K562 (cell line): ENCODE measurements at regions not wholly inside any gene's neighbourhood (a gene's known extent, or its start where the extent isn't known, plus 50 kb on each side); places are given as distances from the start of the nearest gene placed in this dataset.

ENCODE experiments used
- ATAC-seq: fragments of 200-7000 bp; cut with Tn5 transposase; 3 replicates; pipeline ENCODE4 v1.9.1; 2020; ENCODE audit warnings: moderate library complexity
- BruUV-seq: library from RNA; stranded (reverse); fragments of 400-500 nt; replicated peaks from 2 replicates; lab custom pipeline; 2021; lab: Mats Ljungman, UMichigan
- CTCF ChIA-PET: fragments of 300-600 bp; formaldehyde crosslinking; extraction: SDS; loops from one replicate; lab custom pipeline; 2021; ENCODE audit warnings: low intra/inter-chr PET ratio; lab: Yijun Ruan, JAX
- POLR2A ChIA-PET: fragments of 300-600, 350-650 bp; sonication (Branson Sonifier 250); formaldehyde crosslinking; extraction: SDS; loops from one replicate; lab custom pipeline; 2021; ENCODE audit warnings: antibody characterized with exemption, inconsistent platforms; lab: Yijun Ruan, JAX
- DNase-seq, 4 experiments: peaks; one replicate each; pipeline versions ENCODE4 v3.0.0 to v3.0.0-alpha.2; 2011 to 2018; ENCODE audit warnings: low spot score in 3 of 4, mixed read lengths in 3 of 4; ENCODE audit errors: extremely low read depth in 1 of 4
- FAIRE-seq: peaks from 2 replicates; lab custom pipeline; 2011; peaks lifted over from hg19 to GRCh38; lab: Jason Lieb, UNC
- H2AFZ ChIP-seq: 2 replicates; pipeline ENCODE4 v1.6.0; 2011; ENCODE audit warnings: low read depth, low read length, control low read depth, inconsistent platforms
- H3K27ac ChIP-seq: fragments of 200-600 bp; 3 replicates; pipeline ENCODE4 v1.8.0; 2011; ENCODE audit warnings: low read depth, mild to moderate bottlenecking, control low read depth, inconsistent platforms, low read length, moderate library complexity, mixed read lengths; ENCODE audit errors: extremely low read depth
- H3K27me3 ChIP-seq, 2 experiments: fragments of 300-600 bp in 1 of 2; 2 replicates in 1 of 2; 3 replicates in 1 of 2; pipeline versions ENCODE4 v1.6.0 to v1.8.0; 2011; ENCODE audit warnings: inconsistent platforms in 2 of 2, low read length in 2 of 2, mild to moderate bottlenecking in 1 of 2, mixed read lengths in 1 of 2, moderate library complexity in 1 of 2; ENCODE audit not compliant: control insufficient read depth in 2 of 2, insufficient read depth in 2 of 2
- H3K36me3 ChIP-seq: fragments of 300-600 bp; 3 replicates; pipeline ENCODE4 v1.8.0; 2011; ENCODE audit warnings: mild to moderate bottlenecking, low read length, inconsistent platforms; ENCODE audit not compliant: control insufficient read depth, insufficient read depth
- H3K4me1 ChIP-seq, 2 experiments: fragments of 200-600 bp in 1 of 2; replicated peaks in 1 of 2; 2 replicates in 1 of 2; 3 replicates in 1 of 2; pipeline versions ENCODE4 v1.5.1 to v1.8.0; 2011; ENCODE audit warnings: inconsistent platforms in 2 of 2, low read length in 2 of 2, mild to moderate bottlenecking in 1 of 2, mixed read lengths in 1 of 2, moderate library complexity in 1 of 2; ENCODE audit not compliant: control insufficient read depth in 2 of 2, insufficient read depth in 2 of 2
- H3K4me2 ChIP-seq: 2 replicates; pipeline ENCODE4 v1.6.1; 2011; ENCODE audit warnings: low read length, control low read depth, inconsistent platforms, mixed read lengths; ENCODE audit not compliant: insufficient read depth
- H3K4me3 ChIP-seq: fragments of 200-600 bp; sonication (generic), shearing (Covaris generic); 2 replicates; pipeline ENCODE4 v1.5.1; 2016; ENCODE audit warnings: control low read depth, inconsistent platforms
- H3K79me2 ChIP-seq: fragments of 200-600 bp; 3 replicates; pipeline ENCODE4 v1.8.0; 2011; ENCODE audit warnings: low read length, inconsistent platforms; ENCODE audit not compliant: control insufficient read depth, insufficient read depth
- H3K9ac ChIP-seq, 2 experiments: 2 replicates each; pipeline versions ENCODE4 v1.6.0 to v1.6.1; 2011; ENCODE audit warnings: low read depth in 2 of 2, low read length in 2 of 2, control low read depth in 1 of 2, inconsistent platforms in 1 of 2, mild to moderate bottlenecking in 1 of 2, mixed read lengths in 1 of 2; ENCODE audit not compliant: insufficient read depth in 1 of 2
- H3K9me1 ChIP-seq: one replicate; pipeline ENCODE4 v1.6.0; 2011; ENCODE audit warnings: inconsistent platforms, mild to moderate bottlenecking, low read length, moderate library complexity; ENCODE audit not compliant: control insufficient read depth, insufficient read depth
- H3K9me3 ChIP-seq: replicated peaks from 2 replicates; pipeline ENCODE4 v1.5.1; 2011; ENCODE audit warnings: low read depth, low read length, inconsistent platforms; ENCODE audit not compliant: control insufficient read depth, insufficient read depth
- H4K20me1 ChIP-seq: replicated peaks from 2 replicates; pipeline ENCODE4 v1.6.1; 2011; ENCODE audit warnings: low read length, inconsistent platforms, mixed read lengths; ENCODE audit not compliant: control insufficient read depth, insufficient read depth
- DACH1 ChIP-seq: fragments of 450-650 bp; IDR thresholded peaks from 2 replicates; pipeline ENCODE4 v1.6.1; 2018; ENCODE audit not compliant: partially characterized antibody
- FOXM1 ChIP-seq, 2 experiments: fragments of 450-650 bp in 1 of 2; sonication (generic) in 1 of 2; formaldehyde crosslinking in 1 of 2; IDR thresholded peaks; 2 replicates each; pipeline versions ENCODE4 v1.6.1 to v1.9.0; 2017 to 2022; ENCODE audit warnings: low read depth in 2 of 2, mild to moderate bottlenecking in 2 of 2, missing genetic modification reagents in 1 of 2, moderate library complexity in 1 of 2
- HNRNPUL1 ChIP-seq: fragments of 200-400 bp; formaldehyde crosslinking; IDR thresholded peaks from 2 replicates; pipeline ENCODE4 v1.6.1; 2017; ENCODE audit warnings: low read length
- JUNB ChIP-seq: fragments of 450-650 bp; formaldehyde crosslinking; conservative IDR thresholded peaks from 2 replicates; pipeline ENCODE4 v1.4.0; 2020; ENCODE audit warnings: mild to moderate bottlenecking
- MCM3 ChIP-seq: fragments of 450-650 bp; IDR thresholded peaks from 2 replicates; pipeline ENCODE4 v1.6.1; 2016
- MEF2D ChIP-seq: conservative IDR thresholded peaks from 2 replicates; pipeline ENCODE4 v1.6.1; 2016; ENCODE audit warnings: low read depth, missing genetic modification characterization, missing compliant biosample characterization
- MIER1 ChIP-seq: fragments of 450-650 bp; IDR thresholded peaks from 2 replicates; pipeline ENCODE4 v1.6.1; 2016; ENCODE audit warnings: antibody characterized with exemption, mild to moderate bottlenecking, low read depth
- OTX1 ChIP-seq: fragments of 450-650 bp; formaldehyde crosslinking; IDR thresholded peaks from 2 replicates; pipeline ENCODE4 v1.4.0; 2022; ENCODE audit warnings: mild to moderate bottlenecking
- PRPF4 ChIP-seq: fragments of 200-400 bp; formaldehyde crosslinking; IDR thresholded peaks from one replicate; pipeline ENCODE4 v1.6.1; 2017; ENCODE audit warnings: low read length, low read depth, mild to moderate bottlenecking; ENCODE audit not compliant: insufficient read depth, poor library complexity, severe bottlenecking
- RNF2 ChIP-seq: sonication (generic); IDR thresholded peaks from 2 replicates; pipeline ENCODE4 v1.6.1; 2016
- SP1 ChIP-seq: sonication (generic); formaldehyde crosslinking; IDR thresholded peaks from 2 replicates; pipeline ENCODE4 v1.8.1; 2022; ENCODE audit warnings: mild to moderate bottlenecking, missing genetic modification reagents
- TAF9B ChIP-seq: fragments of 450-650 bp; IDR thresholded peaks from 2 replicates; pipeline ENCODE4 v1.6.1; 2018; ENCODE audit warnings: mild to moderate bottlenecking; ENCODE audit not compliant: partially characterized antibody
- ZBTB17 ChIP-seq: fragments of 450-650 bp; formaldehyde crosslinking; IDR thresholded peaks from 2 replicates; pipeline ENCODE4 v1.4.0; 2020; ENCODE audit warnings: mild to moderate bottlenecking
- ZNF121 ChIP-seq: sonication (generic); formaldehyde crosslinking; conservative IDR thresholded peaks from 2 replicates; pipeline ENCODE4 v1.8.0; 2022; ENCODE audit warnings: missing genetic modification reagents
- WGBS: fragments of 100-300 bp; shearing (Covaris generic); methylation state at CpG from one replicate; pipeline ENCODE4 v1.1.6; 2016; ENCODE audit warnings: low coverage, mixed read lengths; ENCODE audit not compliant: insufficient coverage; ENCODE audit errors: missing lambda C conversion rate; 5-methylcytosine and 5-hydroxymethylcytosine counted together
- in situ Hi-C: fragments of 300-500 bp; cut with MboI; formaldehyde crosslinking; loops from 4 replicates; pipeline ENCODE4 v1.15.0; 2018; ENCODE audit warnings: inconsistent platforms, mixed read lengths
- intact Hi-C: fragments of 100-400 bp; cut with micrococcal nuclease; formaldehyde crosslinking; loops from 2 replicates; pipeline ENCODE4 v1.14.2; 2022
- TF ChIP-seq, protein P1 (sequence below): sonication (generic); formaldehyde crosslinking; IDR thresholded peaks from 2 replicates; pipeline ENCODE4 v1.8.0; 2022; ENCODE audit warnings: mild to moderate bottlenecking, missing genetic modification reagents
- TF ChIP-seq, protein P2 (sequence below): fragments of 450-650 bp; IDR thresholded peaks from 2 replicates; pipeline ENCODE4 v1.6.1; 2017; ENCODE audit warnings: antibody characterized with exemption

DNA sequence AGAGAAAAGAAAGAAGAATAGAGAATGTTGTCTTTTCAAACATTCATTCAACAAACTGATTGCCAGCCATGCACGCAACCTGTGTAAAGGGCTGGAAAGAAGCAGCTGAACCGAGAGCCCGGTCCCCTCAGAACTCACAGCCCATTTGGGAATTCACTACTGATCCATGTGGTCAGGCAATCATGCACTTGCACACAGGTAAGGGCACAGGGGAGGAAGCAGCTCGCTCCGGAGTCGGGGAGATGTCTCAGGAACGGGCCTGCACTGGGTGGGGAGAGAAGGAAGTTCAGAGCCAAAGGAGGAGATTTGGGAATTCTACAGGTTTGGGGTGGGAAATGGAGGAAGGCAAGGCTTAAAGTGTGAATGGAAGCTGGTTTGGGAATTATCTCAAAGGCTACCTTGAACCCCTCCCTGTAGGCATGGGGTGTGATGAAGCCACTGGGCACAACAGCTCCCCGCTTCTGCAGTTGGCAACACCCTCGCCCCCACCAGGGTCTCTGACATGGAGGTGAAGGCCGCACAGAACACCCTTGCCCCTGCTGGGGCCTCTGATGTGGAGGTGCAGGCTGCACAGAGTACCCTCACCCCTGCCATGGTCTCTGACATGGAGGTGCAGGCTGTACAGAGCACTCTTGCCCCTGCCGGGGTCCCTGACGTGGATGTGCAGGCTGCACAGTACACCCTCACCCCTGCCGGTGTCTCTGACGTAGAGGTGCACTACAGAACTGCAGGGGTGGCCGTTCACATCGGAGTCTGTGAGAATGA, 194.4 kb upstream of the RNF32 start (continued):
- TF ChIP-seq, protein P1, sequence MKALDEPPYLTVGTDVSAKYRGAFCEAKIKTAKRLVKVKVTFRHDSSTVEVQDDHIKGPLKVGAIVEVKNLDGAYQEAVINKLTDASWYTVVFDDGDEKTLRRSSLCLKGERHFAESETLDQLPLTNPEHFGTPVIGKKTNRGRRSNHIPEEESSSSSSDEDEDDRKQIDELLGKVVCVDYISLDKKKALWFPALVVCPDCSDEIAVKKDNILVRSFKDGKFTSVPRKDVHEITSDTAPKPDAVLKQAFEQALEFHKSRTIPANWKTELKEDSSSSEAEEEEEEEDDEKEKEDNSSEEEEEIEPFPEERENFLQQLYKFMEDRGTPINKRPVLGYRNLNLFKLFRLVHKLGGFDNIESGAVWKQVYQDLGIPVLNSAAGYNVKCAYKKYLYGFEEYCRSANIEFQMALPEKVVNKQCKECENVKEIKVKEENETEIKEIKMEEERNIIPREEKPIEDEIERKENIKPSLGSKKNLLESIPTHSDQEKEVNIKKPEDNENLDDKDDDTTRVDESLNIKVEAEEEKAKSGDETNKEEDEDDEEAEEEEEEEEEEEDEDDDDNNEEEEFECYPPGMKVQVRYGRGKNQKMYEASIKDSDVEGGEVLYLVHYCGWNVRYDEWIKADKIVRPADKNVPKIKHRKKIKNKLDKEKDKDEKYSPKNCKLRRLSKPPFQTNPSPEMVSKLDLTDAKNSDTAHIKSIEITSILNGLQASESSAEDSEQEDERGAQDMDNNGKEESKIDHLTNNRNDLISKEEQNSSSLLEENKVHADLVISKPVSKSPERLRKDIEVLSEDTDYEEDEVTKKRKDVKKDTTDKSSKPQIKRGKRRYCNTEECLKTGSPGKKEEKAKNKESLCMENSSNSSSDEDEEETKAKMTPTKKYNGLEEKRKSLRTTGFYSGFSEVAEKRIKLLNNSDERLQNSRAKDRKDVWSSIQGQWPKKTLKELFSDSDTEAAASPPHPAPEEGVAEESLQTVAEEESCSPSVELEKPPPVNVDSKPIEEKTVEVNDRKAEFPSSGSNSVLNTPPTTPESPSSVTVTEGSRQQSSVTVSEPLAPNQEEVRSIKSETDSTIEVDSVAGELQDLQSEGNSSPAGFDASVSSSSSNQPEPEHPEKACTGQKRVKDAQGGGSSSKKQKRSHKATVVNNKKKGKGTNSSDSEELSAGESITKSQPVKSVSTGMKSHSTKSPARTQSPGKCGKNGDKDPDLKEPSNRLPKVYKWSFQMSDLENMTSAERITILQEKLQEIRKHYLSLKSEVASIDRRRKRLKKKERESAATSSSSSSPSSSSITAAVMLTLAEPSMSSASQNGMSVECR (CRISPR knock-in tag), result no peak

DNA sequence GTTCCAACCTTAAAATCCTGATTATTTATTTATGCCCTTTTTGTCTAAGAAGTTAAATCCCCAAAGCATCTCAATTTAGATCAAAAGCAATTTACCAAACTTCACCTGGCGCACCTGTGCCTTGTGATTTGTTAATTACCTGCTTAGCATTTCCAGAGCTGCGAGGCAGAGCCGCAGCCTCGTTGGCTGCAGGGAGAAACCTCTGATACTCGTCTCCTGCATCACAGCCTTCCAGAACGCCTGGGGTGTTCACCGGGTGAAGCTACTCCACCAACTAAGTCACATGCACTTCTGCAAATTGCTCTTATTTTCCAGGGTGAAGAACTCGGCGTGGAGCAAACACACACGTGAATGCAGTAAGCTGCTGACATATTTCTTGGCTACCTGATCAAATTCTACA, 198.1 kb upstream of the RNF32 start:
- ATAC-seq, result no peak
- in situ Hi-C loops, result no loop called here
- TF ChIP-seq RNF2 (no peak), DACH1 (no peak), SP1 (no peak), PRPF4 (no peak), OTX1 (CRISPR knock-in tag) (no peak), JUNB (CRISPR knock-in tag) (no peak), ZBTB17 (no peak), ZNF121 (CRISPR knock-in tag) (no peak), MIER1 (no peak), MEF2D (tag) (no peak), MCM3 (no peak), TAF9B (no peak), FOXM1 (IDR thresholded peaks at IDR 0.05; ENCODE audit: low read depth) (no peak), FOXM1 (CRISPR knock-in tag; IDR thresholded peaks at IDR 0.05; ENCODE audit: low read depth) (no peak), HNRNPUL1 (no peak)
- TF ChIP-seq, protein P2, sequence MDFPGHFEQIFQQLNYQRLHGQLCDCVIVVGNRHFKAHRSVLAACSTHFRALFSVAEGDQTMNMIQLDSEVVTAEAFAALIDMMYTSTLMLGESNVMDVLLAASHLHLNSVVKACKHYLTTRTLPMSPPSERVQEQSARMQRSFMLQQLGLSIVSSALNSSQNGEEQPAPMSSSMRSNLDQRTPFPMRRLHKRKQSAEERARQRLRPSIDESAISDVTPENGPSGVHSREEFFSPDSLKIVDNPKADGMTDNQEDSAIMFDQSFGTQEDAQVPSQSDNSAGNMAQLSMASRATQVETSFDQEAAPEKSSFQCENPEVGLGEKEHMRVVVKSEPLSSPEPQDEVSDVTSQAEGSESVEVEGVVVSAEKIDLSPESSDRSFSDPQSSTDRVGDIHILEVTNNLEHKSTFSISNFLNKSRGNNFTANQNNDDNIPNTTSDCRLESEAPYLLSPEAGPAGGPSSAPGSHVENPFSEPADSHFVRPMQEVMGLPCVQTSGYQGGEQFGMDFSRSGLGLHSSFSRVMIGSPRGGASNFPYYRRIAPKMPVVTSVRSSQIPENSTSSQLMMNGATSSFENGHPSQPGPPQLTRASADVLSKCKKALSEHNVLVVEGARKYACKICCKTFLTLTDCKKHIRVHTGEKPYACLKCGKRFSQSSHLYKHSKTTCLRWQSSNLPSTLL, result no peak

More for the DNA sequence above, 198.1 kb upstream of the RNF32 start:
- ChIA-PET POLR2A (interaction anchor here (1.1 to 1.3 kb wide), 2 partner anchors 12 to 17 kb away, joined by 3 read pairs; no protein-coding TSS in a partner anchor), CTCF (no interaction called here)
- intact Hi-C loops, result no loop called here
- no TSS peak for BruUV-seq
- no peak for FAIRE-seq
- Histone ChIP-seq H3K9ac (no peak overlapping the region), H3K9me1 (no peaks in the 10 kb centered on the region), H3K36me3 (no peaks in the 10 kb centered on the region), H2AFZ (no peak overlapping the region), H3K9me3 (no peaks in the 10 kb centered on the region), H3K4me1 (no peaks in the 10 kb centered on the region), H3K27ac (no peak overlapping the region), H4K20me1 (no peaks in the 10 kb centered on the region), H3K4me2 (no peak overlapping the region), H3K4me3 (no peak overlapping the region), H3K27me3 (peaks cover 54 to 76% of the 10 kb centered on the region in 2 experiments), H3K79me2 (no peaks in the 10 kb centered on the region)
- no peak for DNase-seq
- under 1% methylated on average over 10 of the region's 10 CpGs for WGBS
